GM12872 (cell line): ENCODE measurements at regions not wholly inside any gene's neighbourhood (a gene's known extent, or its start where the extent isn't known, plus 50 kb on each side); places are given as distances from the start of the nearest gene placed in this dataset.

Experiments used
- CTCF ChIP-seq: IDR thresholded peaks from 3 replicates; pipeline ENCODE4 v1.5.1; 2011; ENCODE audit warnings: low read depth, mild to moderate bottlenecking, low read length, moderate library complexity; ENCODE audit not compliant: insufficient read depth

- no peak for TF ChIP-seq CTCF
These were observed 380.8 kb upstream of the NDN start for GRCh38 chr15:24067733-24068501.

GRCh38 chr15:24075420-24076089 is 388.4 kb upstream of the NDN start:
- TF ChIP-seq CTCF = no peak

- TF ChIP-seq CTCF = no peak
These were observed 389.1 kb upstream of the NDN start for GRCh38 chr15:24076090-24076784.

- no peak for TF ChIP-seq CTCF
These were observed 391.4 kb upstream of the NDN start for GRCh38 chr15:24078310-24079029.

- TF ChIP-seq CTCF = no peak
These were observed 459.1 kb upstream of the NDN start for GRCh38 chr15:24146251-24146650.

GRCh38 chr15:24150542-24150941 is 463.4 kb upstream of the NDN start:
- no peak for TF ChIP-seq CTCF

GRCh38 chr15:24223739-24224138 is 451.8 kb upstream of the NPAP1 start:
- TF ChIP-seq CTCF = no peak
